ENCODE measurements at regions not wholly inside any gene's neighbourhood (a gene's known extent, or its start where the extent isn't known, plus 50 kb on each side); places are given as distances from the start of the nearest gene placed in this dataset.

DNA sequence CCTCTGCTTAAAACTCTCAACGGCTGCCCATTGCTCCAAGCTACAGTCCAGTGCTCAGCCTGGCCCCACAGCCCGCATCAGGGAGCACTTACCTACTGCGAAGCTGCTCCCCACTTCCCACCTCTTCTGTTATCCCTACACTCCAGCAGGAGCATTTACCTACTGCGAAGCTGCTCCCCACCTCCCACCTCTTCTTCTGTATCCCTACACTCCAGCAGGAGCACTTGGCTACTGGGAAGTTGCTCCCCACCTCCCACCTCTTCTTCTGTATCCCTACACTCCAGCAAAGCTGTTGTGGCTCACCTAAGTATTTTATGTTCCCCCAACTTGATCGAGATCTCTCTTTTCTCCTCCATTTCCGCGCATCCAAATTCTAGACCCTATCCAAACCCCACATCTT lies 563.3 kb upstream of the ZFP42 start:
- TF ChIP-seq, protein P1, sequence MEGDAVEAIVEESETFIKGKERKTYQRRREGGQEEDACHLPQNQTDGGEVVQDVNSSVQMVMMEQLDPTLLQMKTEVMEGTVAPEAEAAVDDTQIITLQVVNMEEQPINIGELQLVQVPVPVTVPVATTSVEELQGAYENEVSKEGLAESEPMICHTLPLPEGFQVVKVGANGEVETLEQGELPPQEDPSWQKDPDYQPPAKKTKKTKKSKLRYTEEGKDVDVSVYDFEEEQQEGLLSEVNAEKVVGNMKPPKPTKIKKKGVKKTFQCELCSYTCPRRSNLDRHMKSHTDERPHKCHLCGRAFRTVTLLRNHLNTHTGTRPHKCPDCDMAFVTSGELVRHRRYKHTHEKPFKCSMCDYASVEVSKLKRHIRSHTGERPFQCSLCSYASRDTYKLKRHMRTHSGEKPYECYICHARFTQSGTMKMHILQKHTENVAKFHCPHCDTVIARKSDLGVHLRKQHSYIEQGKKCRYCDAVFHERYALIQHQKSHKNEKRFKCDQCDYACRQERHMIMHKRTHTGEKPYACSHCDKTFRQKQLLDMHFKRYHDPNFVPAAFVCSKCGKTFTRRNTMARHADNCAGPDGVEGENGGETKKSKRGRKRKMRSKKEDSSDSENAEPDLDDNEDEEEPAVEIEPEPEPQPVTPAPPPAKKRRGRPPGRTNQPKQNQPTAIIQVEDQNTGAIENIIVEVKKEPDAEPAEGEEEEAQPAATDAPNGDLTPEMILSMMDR (IDR thresholded peaks at IDR 0.05) = no peak
- TF ChIP-seq POLR2AphosphoS5 (IDR thresholded peaks at IDR 0.05) = no peak
